ENCODE measurements at regions not wholly inside any gene's neighbourhood (a gene's known extent, or its start where the extent isn't known, plus 50 kb on each side); places are given as distances from the start of the nearest gene placed in this dataset.

GRCh38 chr4:98765771-98766170 lies 107.4 kb upstream of the TSPAN5 start:
- Histone ChIP-seq H3K79me2 (ENCODE audit: insufficient read depth, low read length) (no peaks in the 10 kb centered on the region), H3K9me2 (ENCODE audit: insufficient read depth) (no peaks in the 10 kb centered on the region), H3K27ac (ENCODE audit: low read depth, low read length) (no peak overlapping the region), H3K9me3 (ENCODE audit: control insufficient read depth in 1 of 2, insufficient read depth in 1 of 2, low read depth in 1 of 2, low read length in 2 of 2) (peaks cover 0 to 3% of the 10 kb centered on the region in 2 experiments; a peak in 1 of 4 replicates), H3K4me1 (ENCODE audit: control insufficient read depth in 1 of 2, insufficient read depth in 2 of 2, low read length in 2 of 2) (no peaks in the 10 kb centered on the region), H3K9ac (ENCODE audit: low read length) (no peak overlapping the region), H3K4me2 (ENCODE audit: low read length) (no peak overlapping the region), H2AFZ (ENCODE audit: low read depth, low read length, poor library complexity, severe bottlenecking) (no peak overlapping the region), H3K27me3 (ENCODE audit: insufficient read depth, low read length) (no peaks in the 10 kb centered on the region), H3K4me3 (replicated peaks in 1 of 2; ENCODE audit: low read depth in 1 of 2, low read length in 2 of 2) (no peak overlapping the region), H3K36me3 (ENCODE audit: control insufficient read depth in 1 of 2, insufficient read depth in 2 of 2, low read length in 2 of 2) (no peaks in the 10 kb centered on the region), H4K20me1 (ENCODE audit: insufficient read depth) (no peaks in the 10 kb centered on the region)
- intact Hi-C loops (cut with micrococcal nuclease): no loop called here
- ChIA-PET RAD21 (ENCODE audit: low non-redundant PET in 1 of 2, low total read pairs in 2 of 2, uncharacterized antibody in 2 of 2, unreplicated experiment in 2 of 2) (no interaction called here), POLR2A (no interaction called here), CTCF (no interaction called here)
- no TSS peak for BruUV-seq (replicated peaks)
- ATAC-seq (no peak), DNase-seq (ENCODE audit: low read depth, low spot score) (no peak)
- no peak for TF ChIP-seq ZBTB33 (IDR thresholded peaks at IDR 0.05; ENCODE audit: extremely low read depth, insufficient replicate concordance, low read length)
- no peak for TF ChIP-seq CBX3 (IDR thresholded peaks at IDR 0.05; ENCODE audit: low read depth)
- TF ChIP-seq JUND (IDR thresholded peaks at IDR 0.05): no peak
- TF ChIP-seq ZNF274 (IDR thresholded peaks at IDR 0.05; ENCODE audit: low read depth, low read length): no peak
- TF ChIP-seq POLR2AphosphoS5 (IDR thresholded peaks at IDR 0.05; ENCODE audit: low read depth, low read length): no peak

GRCh38 chr4:98758182-98758581 lies 99.8 kb upstream of the TSPAN5 start:
- RAD21 ChIA-PET (ENCODE audit: low non-redundant PET in 1 of 2, low total read pairs in 2 of 2, uncharacterized antibody in 2 of 2, unreplicated experiment in 2 of 2): no interaction called here
- no peaks in the 10 kb centered on the region for H3K4me1 ChIP-seq (ENCODE audit: control insufficient read depth in 1 of 2, insufficient read depth in 2 of 2, low read length in 2 of 2)
- intact Hi-C loops (cut with micrococcal nuclease): no loop called here
- CTCF ChIA-PET: no interaction called here
- POLR2A ChIA-PET: interaction anchor here (1.1 kb wide), 1 partner anchor 14 kb away, joined by 3 read pairs; no protein-coding TSS in a partner anchor
- no peak overlapping the region for H3K4me2 ChIP-seq (ENCODE audit: low read length)
- H3K27me3 ChIP-seq (ENCODE audit: insufficient read depth, low read length): no peaks in the 10 kb centered on the region
- no peak overlapping the region for H2AFZ ChIP-seq (ENCODE audit: low read depth, low read length, poor library complexity, severe bottlenecking)
- no TSS peak for BruUV-seq (replicated peaks)
- no peaks in the 10 kb centered on the region for H3K36me3 ChIP-seq (ENCODE audit: control insufficient read depth in 1 of 2, insufficient read depth in 2 of 2, low read length in 2 of 2)
- no peak overlapping the region for H3K27ac ChIP-seq (ENCODE audit: low read depth, low read length)
- ATAC-seq (no peak), DNase-seq (ENCODE audit: low read depth, low spot score) (no peak)
- no peaks in the 10 kb centered on the region for H3K79me2 ChIP-seq (ENCODE audit: insufficient read depth, low read length)
- no peaks in the 10 kb centered on the region for H4K20me1 ChIP-seq (ENCODE audit: insufficient read depth)
- H3K9me2 ChIP-seq (ENCODE audit: insufficient read depth): no peaks in the 10 kb centered on the region
- no peaks in the 10 kb centered on the region for H3K9me3 ChIP-seq (ENCODE audit: control insufficient read depth in 1 of 2, insufficient read depth in 1 of 2, low read depth in 1 of 2, low read length in 2 of 2)
- H3K9ac ChIP-seq (ENCODE audit: low read length): no peak overlapping the region
- H3K4me3 ChIP-seq (replicated peaks in 1 of 2; ENCODE audit: low read depth in 1 of 2, low read length in 2 of 2): no peak overlapping the region
- TF ChIP-seq ATF3 (IDR thresholded peaks at IDR 0.05) (no peak), POLR2AphosphoS5 (IDR thresholded peaks at IDR 0.05; ENCODE audit: low read depth, low read length) (no peak), JUND (IDR thresholded peaks at IDR 0.05) (no peak), ZNF274 (IDR thresholded peaks at IDR 0.05; ENCODE audit: low read depth, low read length) (no peak)

Measured in HCT116 (cell line).